ENCODE measurements at regions not wholly inside any gene's neighbourhood (a gene's known extent, or its start where the extent isn't known, plus 50 kb on each side); places are given as distances from the start of the nearest gene placed in this dataset.

GRCh38 chr12:75774261-75775052, 257.1 kb downstream of the PHLDA1 start:
- Histone ChIP-seq H3K36me3 (no peaks in the 10 kb centered on the region), H3K27ac (no peak overlapping the region), H3K4me3 (no peak overlapping the region), H3K27me3 (replicated peaks in 1 of 7) (no peaks in the 10 kb centered on the region), H3K9me3 (no peaks in the 10 kb centered on the region), H3K4me1 (peaks cover 0 to 14% (median 7%) of the 10 kb centered on the region in 6 donors)
- DNase-seq: no peak
- 38 to 65% (median 61%) methylated on average over 2 of the region's 2 CpGs for WGBS, 5 donors
- intact Hi-C loops (cut with DNase I; ENCODE audit: low total_unique reads): no loop called here
- TF ChIP-seq, protein P1, sequence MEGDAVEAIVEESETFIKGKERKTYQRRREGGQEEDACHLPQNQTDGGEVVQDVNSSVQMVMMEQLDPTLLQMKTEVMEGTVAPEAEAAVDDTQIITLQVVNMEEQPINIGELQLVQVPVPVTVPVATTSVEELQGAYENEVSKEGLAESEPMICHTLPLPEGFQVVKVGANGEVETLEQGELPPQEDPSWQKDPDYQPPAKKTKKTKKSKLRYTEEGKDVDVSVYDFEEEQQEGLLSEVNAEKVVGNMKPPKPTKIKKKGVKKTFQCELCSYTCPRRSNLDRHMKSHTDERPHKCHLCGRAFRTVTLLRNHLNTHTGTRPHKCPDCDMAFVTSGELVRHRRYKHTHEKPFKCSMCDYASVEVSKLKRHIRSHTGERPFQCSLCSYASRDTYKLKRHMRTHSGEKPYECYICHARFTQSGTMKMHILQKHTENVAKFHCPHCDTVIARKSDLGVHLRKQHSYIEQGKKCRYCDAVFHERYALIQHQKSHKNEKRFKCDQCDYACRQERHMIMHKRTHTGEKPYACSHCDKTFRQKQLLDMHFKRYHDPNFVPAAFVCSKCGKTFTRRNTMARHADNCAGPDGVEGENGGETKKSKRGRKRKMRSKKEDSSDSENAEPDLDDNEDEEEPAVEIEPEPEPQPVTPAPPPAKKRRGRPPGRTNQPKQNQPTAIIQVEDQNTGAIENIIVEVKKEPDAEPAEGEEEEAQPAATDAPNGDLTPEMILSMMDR (IDR thresholded peaks at IDR 0.05 in 8 of 11, conservative IDR thresholded peaks at IDR 0.05 in 3 of 11): no peak

GRCh38 chr12:75773377-75773776, 258.2 kb downstream of the PHLDA1 start:
- no peak overlapping the region for H3K4me3 ChIP-seq
- WGBS, 5 donors: 82 to 92% (median 87%) methylated on average over 6 of the region's 6 CpGs
- intact Hi-C loops (cut with DNase I; ENCODE audit: low total_unique reads): no loop called here
- no peaks in the 10 kb centered on the region for H3K9me3 ChIP-seq
- H3K4me1 ChIP-seq: peaks cover 0 to 14% (median 7%) of the 10 kb centered on the region in 6 donors
- H3K27me3 ChIP-seq (replicated peaks in 1 of 7): no peaks in the 10 kb centered on the region
- no peak overlapping the region for H3K27ac ChIP-seq
- no peaks in the 10 kb centered on the region for H3K36me3 ChIP-seq
- no peak for DNase-seq
- TF ChIP-seq, protein P1 (IDR thresholded peaks at IDR 0.05 in 8 of 11, conservative IDR thresholded peaks at IDR 0.05 in 3 of 11): no peak
- TF ChIP-seq POLR2A (IDR thresholded peaks at IDR 0.05): no peak
- no peak for TF ChIP-seq POLR2AphosphoS5 (IDR thresholded peaks at IDR 0.05)

- intact Hi-C loops (cut with DNase I; ENCODE audit: low total_unique reads): no loop called here
- Histone ChIP-seq H3K4me1 (peaks cover 0 to 14% (median 7%) of the 10 kb centered on the region in 6 donors), H3K27me3 (replicated peaks in 1 of 7) (no peaks in the 10 kb centered on the region), H3K9me3 (no peaks in the 10 kb centered on the region), H3K27ac (no peak overlapping the region), H3K36me3 (no peaks in the 10 kb centered on the region), H3K4me3 (no peak overlapping the region)
- DNase-seq: no peak
- no peak for TF ChIP-seq POLR2AphosphoS5 (IDR thresholded peaks at IDR 0.05)
- no peak for TF ChIP-seq POLR2A (IDR thresholded peaks at IDR 0.05)
- TF ChIP-seq, protein P1 (IDR thresholded peaks at IDR 0.05 in 8 of 11, conservative IDR thresholded peaks at IDR 0.05 in 3 of 11): no peak
- 88 to 97% (median 91%) methylated on average over 2 of the region's 2 CpGs for WGBS, 5 donors
Observed at GRCh38 chr12:75771023-75771422, 259.6 kb upstream of the KRR1 start.

DNA sequence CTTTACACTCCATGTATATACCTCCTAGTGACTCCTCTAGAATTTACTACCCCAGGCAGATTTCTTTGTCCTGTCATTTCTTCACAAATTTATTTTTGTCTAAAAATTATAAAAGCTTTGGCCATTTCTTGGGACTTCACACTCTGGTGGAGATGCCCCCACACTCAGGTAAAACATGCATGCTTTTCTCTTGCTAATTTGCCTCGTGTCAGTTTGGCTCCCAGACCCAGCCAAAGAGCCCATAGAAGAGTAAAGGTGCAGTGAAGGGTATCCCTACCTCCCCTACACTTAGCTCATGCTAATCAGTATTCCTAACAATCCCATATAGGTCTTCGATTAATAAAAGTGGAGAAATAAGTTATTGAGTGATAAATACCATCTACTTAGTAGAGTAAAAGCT, 256.5 kb upstream of the KRR1 start:
- intact Hi-C loops (cut with DNase I; ENCODE audit: low total_unique reads): no loop called here
- no peak for DNase-seq
- Histone ChIP-seq H3K4me3 (no peak overlapping the region), H3K27me3 (replicated peaks in 1 of 7) (no peaks in the 10 kb centered on the region), H3K27ac (no peak overlapping the region), H3K36me3 (no peaks in the 10 kb centered on the region), H3K9me3 (no peaks in the 10 kb centered on the region), H3K4me1 (no peaks in the 10 kb centered on the region)
- 58 to 66% (median 61%) methylated on average over 2 of the region's 2 CpGs for WGBS, 5 donors
- TF ChIP-seq POLR2AphosphoS5 (IDR thresholded peaks at IDR 0.05): no peak
- TF ChIP-seq, protein P1 (IDR thresholded peaks at IDR 0.05 in 8 of 11, conservative IDR thresholded peaks at IDR 0.05 in 3 of 11): no peak
- TF ChIP-seq POLR2A (IDR thresholded peaks at IDR 0.05): no peak

Data from spleen (tissue), 11 donors.